ENCODE measurements at regions not wholly inside any gene's neighbourhood (a gene's known extent, or its start where the extent isn't known, plus 50 kb on each side); places are given as distances from the start of the nearest gene placed in this dataset.

DNA sequence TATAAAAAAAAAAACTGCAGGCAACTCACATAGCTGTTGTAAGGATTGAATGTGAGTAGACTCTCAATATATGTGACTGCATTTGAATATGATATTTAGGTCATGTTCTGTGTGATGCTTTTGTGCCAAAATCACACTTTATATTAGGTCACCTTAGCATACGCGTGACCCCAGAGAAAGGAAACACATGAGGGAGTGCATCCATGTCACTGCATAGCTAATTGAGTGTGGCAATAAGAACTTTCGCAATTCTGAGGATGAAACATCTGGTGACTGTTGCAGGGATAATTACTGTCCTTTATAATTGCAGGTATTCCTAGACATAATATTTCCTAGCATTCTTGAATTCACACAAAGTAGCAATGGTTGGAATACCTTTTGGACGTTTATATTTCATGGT is 459.5 kb upstream of the KLF4 start:
- no peak for DNase-seq (ENCODE audit: low read depth)

GRCh38 chr9:107948601-107949000 is 459.0 kb upstream of the KLF4 start:
- DNase-seq (ENCODE audit: low read depth), result no peak

- DNase-seq (ENCODE audit: low read depth), result no peak
These were observed 458.5 kb upstream of the KLF4 start for GRCh38 chr9:107948086-107948485.

DNA sequence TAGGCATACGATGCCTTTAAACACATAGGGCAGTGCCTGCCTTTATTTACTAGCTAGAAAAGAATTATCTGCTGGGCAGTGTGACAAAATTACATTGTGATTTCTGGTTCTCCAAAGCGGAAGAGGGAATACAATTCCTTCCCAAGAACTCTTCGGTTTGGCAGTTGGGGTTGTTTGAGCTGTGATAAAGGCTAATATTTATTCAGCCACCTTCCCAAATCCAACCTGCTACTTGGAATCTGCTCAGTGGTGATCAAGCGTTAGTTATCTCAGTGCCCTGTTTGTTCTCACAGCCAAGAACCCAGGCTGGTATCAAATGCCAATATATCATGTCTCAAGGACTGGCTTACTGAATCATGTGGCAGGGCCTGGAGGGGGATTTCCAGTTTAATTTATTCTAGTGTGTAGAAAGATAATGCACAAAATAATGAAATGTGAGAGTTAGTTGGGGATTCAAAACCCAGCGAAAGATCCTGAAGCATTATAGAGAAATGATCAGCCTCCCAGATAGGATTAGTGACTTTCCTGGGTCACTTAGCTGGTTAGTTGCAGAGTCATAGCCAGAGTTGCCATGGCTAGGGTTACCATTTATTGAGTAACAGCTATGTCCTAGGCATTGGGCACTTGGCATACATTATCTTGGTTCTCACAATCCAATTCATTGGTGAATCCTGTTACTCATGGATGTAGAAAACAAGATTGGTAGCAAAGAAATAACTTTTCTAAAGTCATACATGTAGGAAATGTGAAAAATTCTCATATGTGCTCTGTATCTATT is 457.0 kb upstream of the KLF4 start:
- no peak for DNase-seq (ENCODE audit: low read depth)

DNA sequence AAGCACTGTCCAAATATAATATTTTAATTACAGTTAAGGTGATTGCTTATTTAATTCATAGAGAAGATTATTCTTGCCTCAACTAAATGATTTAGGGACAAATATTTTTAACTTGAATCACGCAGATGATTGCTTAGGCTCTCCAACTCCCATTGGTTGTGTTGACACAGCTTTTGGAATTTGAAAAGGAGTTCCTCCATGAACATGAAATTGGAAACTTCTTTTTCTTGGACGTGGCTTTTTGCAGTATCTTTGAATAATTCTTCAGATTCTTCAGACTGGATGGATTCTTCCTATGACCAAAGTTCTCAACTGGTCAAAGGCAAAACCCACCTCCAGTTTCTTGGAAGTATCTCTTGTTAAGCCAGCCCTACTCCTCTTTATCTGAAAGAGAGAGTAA is 456.4 kb upstream of the KLF4 start:
- no peak for DNase-seq (ENCODE audit: low read depth)

DNA sequence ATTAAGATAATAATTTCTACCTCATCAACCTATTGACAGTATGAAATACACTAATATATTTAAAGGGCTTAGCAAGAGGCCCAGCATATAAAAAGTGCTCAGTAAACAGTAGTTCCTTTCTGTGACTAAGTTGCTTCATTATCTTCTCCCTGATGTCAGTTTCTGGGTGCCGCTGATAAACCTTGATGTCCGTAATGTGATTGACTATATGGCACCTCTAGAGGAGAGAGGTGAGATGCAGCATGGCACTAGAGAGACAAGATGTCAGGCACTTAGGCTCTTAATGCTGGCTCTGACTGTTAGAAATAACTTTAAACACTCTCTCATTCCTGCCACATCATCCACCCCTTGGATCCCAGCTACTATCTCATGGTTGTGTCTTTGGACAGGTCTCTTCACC is 455.9 kb upstream of the KLF4 start:
- DNase-seq (ENCODE audit: low read depth), result no peak

DNA sequence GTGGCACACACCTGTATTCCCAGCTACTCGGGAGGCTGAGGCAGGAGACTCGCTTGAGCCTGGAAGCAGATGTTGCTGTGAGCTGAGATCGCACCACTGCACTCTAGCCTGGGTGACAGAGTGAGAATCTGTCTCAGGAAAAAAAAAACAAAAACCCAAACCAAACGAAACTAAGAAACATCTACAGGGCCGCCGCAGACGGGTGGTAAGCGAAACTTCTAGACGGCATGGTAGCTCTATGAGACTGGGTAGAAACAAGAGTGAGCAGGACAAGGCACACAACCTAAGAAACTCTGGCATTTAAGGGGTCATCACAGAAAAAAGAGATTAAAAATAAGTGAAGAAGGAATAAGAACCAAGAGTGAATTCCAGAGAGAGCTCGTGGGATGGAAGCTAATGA is 454.8 kb upstream of the KLF4 start:
- no peak for DNase-seq (ENCODE audit: low read depth)

GRCh38 chr9:107943901-107944300 is 454.3 kb upstream of the KLF4 start:
- no peak for DNase-seq (ENCODE audit: low read depth)

DNA sequence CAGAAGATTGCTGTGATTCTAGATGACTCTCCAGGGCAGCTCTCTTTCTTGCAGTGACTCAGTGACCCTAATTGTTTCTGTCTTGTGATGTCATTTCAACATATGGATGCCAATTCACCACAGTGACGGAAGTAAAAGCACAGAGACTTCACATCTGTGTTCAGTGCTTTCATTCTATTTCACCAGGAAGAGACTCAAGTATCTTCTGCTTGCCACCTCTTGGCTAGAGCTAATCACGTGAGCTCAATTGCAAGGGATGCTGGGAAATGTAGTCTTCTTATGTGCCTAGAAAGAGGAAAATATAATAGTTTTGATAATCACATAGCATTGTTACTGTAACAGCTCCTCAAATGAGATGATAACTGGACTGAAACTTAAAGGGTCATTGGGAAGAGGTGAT is 453.3 kb upstream of the KLF4 start:
- no peak for DNase-seq (ENCODE audit: low read depth)

- DNase-seq (ENCODE audit: low read depth), result no peak
These were observed 452.7 kb upstream of the KLF4 start for GRCh38 chr9:107942291-107942690.

GRCh38 chr9:107940616-107941595 is 451.3 kb upstream of the KLF4 start:
- DNase-seq (ENCODE audit: low read depth), result no peak

GRCh38 chr9:107938801-107939386 is 449.3 kb upstream of the KLF4 start:
- no peak for DNase-seq (ENCODE audit: low read depth)

- no peak for DNase-seq (ENCODE audit: low read depth)
These were observed 446.4 kb upstream of the KLF4 start for GRCh38 chr9:107935931-107936330.

DNA sequence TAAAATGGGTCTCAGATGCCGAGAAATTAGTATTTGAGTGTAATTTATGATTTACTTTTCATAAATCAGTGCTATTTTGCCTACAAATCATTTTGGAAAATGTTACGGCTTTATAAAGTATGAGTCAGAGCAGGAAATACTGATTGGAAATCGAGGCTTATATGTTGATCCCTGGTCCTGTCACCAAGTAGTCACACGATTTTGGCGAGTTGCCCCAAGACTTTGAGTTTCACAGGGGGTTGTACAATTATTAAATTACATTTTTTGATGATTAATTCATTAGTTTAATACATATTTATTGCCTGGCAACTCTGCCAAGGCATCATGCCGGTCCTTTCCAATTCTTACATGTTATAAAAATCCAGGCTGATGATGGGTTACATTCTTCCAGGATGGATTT is 443.9 kb upstream of the KLF4 start:
- no peak for DNase-seq (ENCODE audit: low read depth)

- no peak for DNase-seq (ENCODE audit: low read depth)
These were observed 443.5 kb upstream of the KLF4 start for GRCh38 chr9:107933097-107933496.

GRCh38 chr9:107932601-107933000 is 443.0 kb upstream of the KLF4 start:
- DNase-seq (ENCODE audit: low read depth), result no peak

DNA sequence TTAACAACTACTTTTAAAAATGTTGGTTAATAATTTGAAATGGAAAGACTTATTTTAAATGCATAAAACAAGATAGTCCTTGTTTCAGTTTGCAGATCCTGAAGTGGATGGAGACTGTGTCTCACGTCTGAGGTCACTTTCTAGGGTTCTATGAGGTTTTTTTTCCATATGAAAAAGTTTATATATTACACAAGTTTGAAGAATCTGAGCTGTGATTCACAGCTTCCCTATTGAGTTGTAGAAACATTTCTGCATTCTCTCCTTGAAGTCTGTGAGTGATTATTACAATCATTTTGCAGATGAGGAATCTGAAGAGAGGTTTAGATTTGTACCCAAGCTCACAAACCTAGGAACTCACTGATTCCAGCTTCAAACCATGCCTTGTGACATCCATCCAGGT is 442.5 kb upstream of the KLF4 start:
- DNase-seq (ENCODE audit: low read depth), result peak; percentile 54

- no peak for DNase-seq (ENCODE audit: low read depth)
These were observed 441.6 kb upstream of the KLF4 start for GRCh38 chr9:107931071-107931715.

DNA sequence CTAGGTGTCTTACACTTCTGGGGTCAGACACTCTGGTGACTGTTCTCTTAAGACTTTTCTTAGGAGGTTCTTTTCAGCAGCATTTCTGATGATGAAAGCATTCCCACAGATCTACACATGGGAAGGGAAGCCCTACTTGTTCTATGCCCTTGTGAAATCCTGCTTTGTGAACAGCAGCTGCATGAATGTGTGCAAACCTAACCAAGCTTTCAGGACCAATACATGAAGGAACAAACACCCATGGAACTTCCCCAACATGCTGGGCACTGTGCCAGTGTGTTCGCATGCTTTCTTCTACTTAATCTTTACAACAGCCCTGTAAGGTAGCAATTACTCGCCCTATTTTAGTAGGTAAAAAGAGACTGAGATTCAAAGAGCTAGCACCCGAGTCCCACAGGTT is 439.9 kb upstream of the KLF4 start:
- no peak for DNase-seq (ENCODE audit: low read depth)

DNA sequence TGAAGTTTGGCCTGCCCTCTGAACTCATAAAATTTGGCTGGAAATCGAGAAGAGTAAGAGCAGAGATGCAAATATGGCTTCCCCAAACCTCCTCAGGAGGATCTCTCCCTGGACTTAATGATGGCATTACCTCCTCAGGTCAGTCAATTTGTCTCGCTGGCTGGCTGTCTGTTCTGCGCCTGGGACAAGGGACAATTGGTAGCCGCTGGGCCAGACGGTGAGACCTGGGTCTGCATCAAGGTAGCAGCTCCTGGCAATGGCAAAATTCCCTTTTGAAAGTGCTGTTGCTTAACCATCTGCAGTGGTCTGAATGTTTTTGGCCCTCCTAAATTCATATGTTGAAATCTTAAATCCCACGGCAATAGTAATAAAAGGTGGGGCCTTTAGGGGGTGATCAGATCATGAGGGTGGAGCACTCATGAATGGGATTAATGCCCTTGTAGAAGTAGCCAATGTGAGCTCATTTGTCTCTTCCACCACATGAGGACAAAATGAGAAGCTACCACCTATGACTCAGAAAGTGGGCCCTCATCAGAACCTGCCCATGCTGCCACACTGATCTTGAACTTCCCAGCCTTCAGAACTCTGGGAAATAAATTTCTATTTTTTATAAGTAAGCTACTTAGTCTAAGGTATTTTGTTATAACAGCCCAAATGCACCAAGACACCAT is 439.3 kb upstream of the KLF4 start:
- DNase-seq (ENCODE audit: low read depth), result no peak

- no peak for DNase-seq (ENCODE audit: low read depth)
These were observed 437.7 kb upstream of the KLF4 start for GRCh38 chr9:107927276-107927675.

Measured in HS-5 (cell line).